Endothelial cell of umbilical vein (primary cell): ENCODE measurements at regions not wholly inside any gene's neighbourhood (a gene's known extent, or its start where the extent isn't known, plus 50 kb on each side); places are given as distances from the start of the nearest gene placed in this dataset.
A peak's percentile ranks its signal among the peaks of the same experiment; 100 is the strongest.

Source experiments
- BruUV-seq: library from RNA; stranded (reverse); fragments of 400-500 nt; replicated peaks from 2 replicates; lab custom pipeline; 2021; lab: Mats Ljungman, UMichigan
- CTCF ChIA-PET: fragments of 300-600, 350-600 bp; sonication (Branson Sonifier 250); formaldehyde crosslinking; loops from one replicate; lab custom pipeline; 2021; ENCODE audit warnings: antibody characterized with exemption, inconsistent platforms; lab: Charles Lee
- POLR2A ChIA-PET: fragments of 300-600, 350-600 bp; sonication (Branson Sonifier 250); formaldehyde crosslinking; loops from one replicate; lab custom pipeline; 2021; ENCODE audit warnings: antibody characterized with exemption, inconsistent platforms; lab: Charles Lee
- DNase-seq: peaks from one replicate; pipeline ENCODE4 v3.0.0-alpha.2; 2011; ENCODE audit warnings: low read depth, low spot score
- FAIRE-seq: peaks from 2 replicates; lab custom pipeline; 2011; peaks lifted over from hg19 to GRCh38; lab: Jason Lieb, UNC
- H2AFZ ChIP-seq: 2 replicates; pipeline ENCODE4 v1.6.0; 2012; ENCODE audit warnings: low read depth, low read length, control low read depth, inconsistent platforms
- H3K27ac ChIP-seq: 2 replicates; pipeline ENCODE4 v1.5.1; 2011; ENCODE audit warnings: low read depth, mild to moderate bottlenecking, control low read depth, low read length, moderate library complexity; ENCODE audit not compliant: insufficient read depth
- H3K27me3 ChIP-seq, 2 experiments: 2 replicates each; pipeline versions ENCODE4 v1.6.0 to v1.6.1; 2011; ENCODE audit warnings: low read length in 2 of 2, mixed read lengths in 1 of 2; ENCODE audit not compliant: control insufficient read depth in 2 of 2, insufficient read depth in 2 of 2
- H3K36me3 ChIP-seq, 2 experiments: 2 replicates in 1 of 2; 3 replicates in 1 of 2; pipeline ENCODE4 v1.5.1; 2011; ENCODE audit warnings: low read length in 2 of 2, mild to moderate bottlenecking in 1 of 2, moderate library complexity in 1 of 2; ENCODE audit not compliant: control insufficient read depth in 2 of 2, insufficient read depth in 2 of 2; ENCODE audit errors: extremely low read depth in 1 of 2
- H3K4me1 ChIP-seq: 3 replicates; pipeline ENCODE4 v1.5.1; 2011; ENCODE audit warnings: mild to moderate bottlenecking, low read length; ENCODE audit not compliant: control insufficient read depth, insufficient read depth; ENCODE audit errors: extremely low read depth
- H3K4me2 ChIP-seq: 2 replicates; pipeline ENCODE4 v1.6.1; 2011; ENCODE audit warnings: low read length, control low read depth, mixed read lengths; ENCODE audit not compliant: insufficient read depth
- H3K4me3 ChIP-seq, 3 experiments: fragments of 200-600 bp in 1 of 3; sonication (generic), shearing (Covaris generic) in 1 of 3; replicated peaks in 1 of 3; 2 replicates each; pipeline ENCODE4 v1.5.1; 2011 to 2016; ENCODE audit warnings: control low read depth in 3 of 3, low read length in 3 of 3, mild to moderate bottlenecking in 2 of 3, inconsistent platforms in 1 of 3, low read depth in 1 of 3, moderate library complexity in 1 of 3; ENCODE audit not compliant: insufficient read depth in 1 of 3
- H3K79me2 ChIP-seq: 2 replicates; pipeline ENCODE4 v1.6.0; 2012; ENCODE audit warnings: low read length, inconsistent platforms; ENCODE audit not compliant: control insufficient read depth, insufficient read depth
- H3K9ac ChIP-seq: replicated peaks from 2 replicates; pipeline ENCODE3; 2011; ENCODE audit warnings: low read length, control low read depth; ENCODE audit not compliant: insufficient read depth; ENCODE audit errors: extremely low read depth
- H3K9me1 ChIP-seq: replicated peaks from 3 replicates; pipeline ENCODE4 v1.6.0; 2011; ENCODE audit warnings: mild to moderate bottlenecking, low read length; ENCODE audit not compliant: control insufficient read depth, insufficient read depth; ENCODE audit errors: extremely low read depth
- H3K9me3 ChIP-seq: replicated peaks from 2 replicates; pipeline ENCODE4 v1.5.1; 2012; ENCODE audit warnings: low read length, inconsistent platforms; ENCODE audit not compliant: control insufficient read depth, insufficient read depth
- H4K20me1 ChIP-seq: replicated peaks from 2 replicates; pipeline ENCODE3; 2011; ENCODE audit warnings: mild to moderate bottlenecking, low read length; ENCODE audit not compliant: control insufficient read depth, insufficient read depth; ENCODE audit errors: extremely low read depth
- CTCF ChIP-seq, 2 donors: IDR thresholded peaks; 1 replicate in 1 of 2; 2 replicates in 1 of 2; pipeline ENCODE4 v1.5.1; 2011; ENCODE audit warnings: low read length in 2 of 2, mild to moderate bottlenecking in 2 of 2, moderate library complexity in 2 of 2, control low read depth in 1 of 2, inconsistent platforms in 1 of 2, low read depth in 1 of 2; ENCODE audit not compliant: insufficient read depth in 1 of 2; ENCODE audit errors: extremely low read depth in 1 of 2
- EZH2 ChIP-seq: IDR thresholded peaks from 2 replicates; pipeline ENCODE4 v1.6.1; 2012; ENCODE audit warnings: borderline replicate concordance, low read depth, mild to moderate bottlenecking, moderate library complexity, low read length, inconsistent platforms; ENCODE audit not compliant: severe bottlenecking
- FOS ChIP-seq: IDR thresholded peaks from 2 replicates; pipeline ENCODE4 v1.6.1; 2011; ENCODE audit warnings: mild to moderate bottlenecking, low read length, moderate library complexity, borderline replicate concordance; ENCODE audit not compliant: insufficient read depth
- GATA2 ChIP-seq: IDR thresholded peaks from 2 replicates; pipeline ENCODE4 v1.7.0; 2011; ENCODE audit warnings: low read depth, mild to moderate bottlenecking, moderate library complexity, mixed read lengths, low read length; ENCODE audit not compliant: insufficient read length, insufficient read depth
- JUN ChIP-seq: IDR thresholded peaks from 2 replicates; pipeline ENCODE4 v1.6.1; 2011; ENCODE audit warnings: borderline replicate concordance, low read depth; ENCODE audit not compliant: insufficient read length, insufficient read depth
- MAX ChIP-seq: IDR thresholded peaks from 2 replicates; pipeline ENCODE4 v1.6.1; 2011; ENCODE audit not compliant: insufficient read depth, insufficient read length
- MYC ChIP-seq: IDR thresholded peaks from one replicate; pipeline ENCODE4 v1.6.1; 2011; ENCODE audit warnings: mild to moderate bottlenecking, low read depth, low read length
- POLR2A ChIP-seq: IDR thresholded peaks from 2 replicates; pipeline ENCODE4 v1.6.1; 2012; ENCODE audit warnings: low read depth, mild to moderate bottlenecking, control low read depth, low read length
- POLR2AphosphoS5 ChIP-seq: IDR thresholded peaks from 2 replicates; pipeline ENCODE4 v1.6.1; 2012; ENCODE audit warnings: low read depth, mild to moderate bottlenecking, control low read depth, low read length, moderate library complexity; ENCODE audit not compliant: insufficient read depth
- dilution Hi-C: fragments of 300-500 bp; cut with MboI; formaldehyde crosslinking; loops from one replicate; pipeline ENCODE4 v1.15.0; 2019; ENCODE audit warnings: low sequenced_read_pairs; ENCODE audit not compliant: extremely low pct_ligation_motif_present
- intact Hi-C: fragments of 100-400 bp; cut with micrococcal nuclease; formaldehyde crosslinking; loops from one replicate; pipeline ENCODE4 v1.10.0; 2022

- no peak overlapping the region for H3K4me2 ChIP-seq
Observed at GRCh38 chr7:116139007-116139406, 71.3 kb upstream of the TES start.

More at GRCh38 chr7:116139007-116139406, 71.3 kb upstream of the TES start:
- dilution Hi-C loops (no loop called here), intact Hi-C loops (no loop called here)
- no TSS peak for BruUV-seq
- no peaks in the 10 kb centered on the region for H3K79me2 ChIP-seq
- H3K9me1 ChIP-seq, result peaks cover 4% of the 10 kb centered on the region
- no peak overlapping the region for H3K27ac ChIP-seq
- no peak overlapping the region for H3K4me3 ChIP-seq
- peak overlapping the region; percentile 14 for H2AFZ ChIP-seq
- no peak overlapping the region for H3K9ac ChIP-seq
- FAIRE-seq (no peak), DNase-seq (no peak)
- H3K36me3 ChIP-seq, result no peaks in the 10 kb centered on the region
- TF ChIP-seq POLR2A (no peak), JUN (no peak), MYC (no peak), POLR2AphosphoS5 (no peak), CTCF (IDR thresholded peaks at IDR 0.05; ENCODE audit: extremely low read depth in 1 of 2, insufficient read depth in 1 of 2, low read depth in 1 of 2, low read length in 2 of 2) (no peak), FOS (no peak), EZH2 (no peak), GATA2 (no peak), MAX (no peak)
- H3K27me3 ChIP-seq, result no peaks in the 10 kb centered on the region
- no peaks in the 10 kb centered on the region for H3K9me3 ChIP-seq
- ChIA-PET POLR2A (no interaction called here), CTCF (interaction anchor here (0.7 to 2.0 kb wide), 15 partner anchors 11 to 452 kb away, joined by 3 to 15 read pairs (median 5); no protein-coding TSS in a partner anchor)
- H4K20me1 ChIP-seq, result no peaks in the 10 kb centered on the region
- peaks cover 6% of the 10 kb centered on the region for H3K4me1 ChIP-seq
